ENCODE measurements at regions not wholly inside any gene's neighbourhood (a gene's known extent, or its start where the extent isn't known, plus 50 kb on each side); places are given as distances from the start of the nearest gene placed in this dataset.
"Not testable (repeated sequence)": the region's sequence is repeated elsewhere in the genome, so short reads cannot be mapped to it uniquely, and the experiment has no call there.

- no peak for DNase-seq (ENCODE audit: low spot score)
Observed at GRCh38 chr10:44567471-44567870, 182.6 kb upstream of the CXCL12 start.

DNA sequence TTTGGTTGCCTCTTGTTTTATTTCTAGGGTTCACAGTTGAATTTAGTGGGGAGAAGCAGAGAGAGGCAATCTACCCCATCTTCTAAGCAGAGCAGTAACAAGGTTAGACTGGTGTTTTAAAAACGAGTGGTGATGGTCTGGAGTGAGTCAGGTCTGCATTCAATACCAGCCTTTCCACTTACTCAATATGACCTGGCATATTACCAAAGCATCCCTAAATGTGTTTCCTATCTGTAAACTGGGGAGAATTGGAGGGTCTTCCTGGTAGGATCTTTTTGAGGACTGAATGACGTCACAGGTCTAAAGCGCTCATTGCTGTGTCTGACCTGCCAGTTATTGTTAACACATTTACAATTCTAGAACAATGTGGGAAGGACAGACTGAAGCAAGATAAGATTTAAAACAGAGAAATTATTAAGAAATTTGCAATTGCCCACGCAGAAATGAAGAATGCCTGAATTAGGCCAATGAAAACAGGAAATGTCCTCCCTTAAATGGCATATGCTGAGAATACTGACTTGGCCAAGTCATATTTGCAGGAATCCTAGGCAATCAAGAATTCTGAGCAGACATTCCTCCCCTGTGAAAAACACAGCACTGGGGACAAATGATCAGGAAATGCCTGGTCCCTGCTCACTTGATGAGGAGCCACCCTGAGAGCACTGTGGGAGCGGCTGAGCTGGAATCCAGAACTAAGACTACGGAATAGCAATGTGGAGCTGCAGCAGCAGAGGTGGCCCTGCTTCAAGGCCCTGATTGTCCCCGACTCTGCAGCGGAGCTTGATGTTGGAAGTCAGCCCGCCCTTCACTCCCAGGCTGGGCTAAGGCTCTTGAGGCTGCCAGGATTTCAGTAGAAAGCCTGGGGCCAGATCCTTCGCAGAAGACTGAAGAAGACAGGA is 184.5 kb upstream of the CXCL12 start:
- no peak for DNase-seq (ENCODE audit: low spot score)

DNA sequence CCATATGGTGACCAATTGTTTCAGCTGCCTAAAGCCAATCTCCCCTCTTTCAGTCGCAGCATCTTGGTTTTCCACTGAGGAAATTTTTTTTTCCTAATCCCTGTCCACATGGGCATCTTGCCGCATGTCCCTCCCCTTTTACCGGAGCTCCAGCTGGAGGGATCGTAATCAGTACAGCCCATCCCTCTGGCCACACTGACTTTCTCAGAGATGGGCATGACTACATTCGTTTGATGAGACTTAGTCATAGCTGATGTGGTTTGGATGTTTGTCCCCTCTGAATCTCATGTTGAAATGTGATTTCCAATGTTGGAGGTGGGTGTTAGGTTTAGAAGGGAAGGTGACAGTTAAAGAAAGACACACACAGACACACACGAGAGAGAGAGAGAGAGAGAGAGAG is 186.8 kb upstream of the CXCL12 start:
- DNase-seq (ENCODE audit: low spot score): no peak

DNA sequence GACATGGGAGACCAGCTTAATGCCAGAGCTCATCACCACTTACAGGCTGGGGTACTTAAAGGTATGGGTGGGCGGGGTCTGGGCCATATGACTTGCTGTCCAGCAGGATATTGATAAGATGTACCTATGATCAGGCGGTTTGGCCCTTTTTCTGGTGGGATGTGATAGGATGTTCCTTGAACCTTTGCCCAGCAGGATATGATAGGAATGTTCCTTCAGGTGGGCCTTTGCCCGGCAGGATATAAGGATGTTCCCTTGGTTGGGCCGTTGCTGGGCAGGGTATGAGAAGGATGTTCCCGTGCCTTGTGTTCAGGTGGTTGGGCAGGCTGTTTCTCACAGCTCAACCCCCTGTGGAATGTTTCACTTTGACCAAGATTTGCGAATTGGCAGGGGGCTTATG is 187.2 kb upstream of the CXCL12 start:
- no peak for DNase-seq (ENCODE audit: low spot score)

GRCh38 chr10:44573821-44574220 is 188.9 kb upstream of the CXCL12 start:
- no peak for DNase-seq (ENCODE audit: low spot score)

DNA sequence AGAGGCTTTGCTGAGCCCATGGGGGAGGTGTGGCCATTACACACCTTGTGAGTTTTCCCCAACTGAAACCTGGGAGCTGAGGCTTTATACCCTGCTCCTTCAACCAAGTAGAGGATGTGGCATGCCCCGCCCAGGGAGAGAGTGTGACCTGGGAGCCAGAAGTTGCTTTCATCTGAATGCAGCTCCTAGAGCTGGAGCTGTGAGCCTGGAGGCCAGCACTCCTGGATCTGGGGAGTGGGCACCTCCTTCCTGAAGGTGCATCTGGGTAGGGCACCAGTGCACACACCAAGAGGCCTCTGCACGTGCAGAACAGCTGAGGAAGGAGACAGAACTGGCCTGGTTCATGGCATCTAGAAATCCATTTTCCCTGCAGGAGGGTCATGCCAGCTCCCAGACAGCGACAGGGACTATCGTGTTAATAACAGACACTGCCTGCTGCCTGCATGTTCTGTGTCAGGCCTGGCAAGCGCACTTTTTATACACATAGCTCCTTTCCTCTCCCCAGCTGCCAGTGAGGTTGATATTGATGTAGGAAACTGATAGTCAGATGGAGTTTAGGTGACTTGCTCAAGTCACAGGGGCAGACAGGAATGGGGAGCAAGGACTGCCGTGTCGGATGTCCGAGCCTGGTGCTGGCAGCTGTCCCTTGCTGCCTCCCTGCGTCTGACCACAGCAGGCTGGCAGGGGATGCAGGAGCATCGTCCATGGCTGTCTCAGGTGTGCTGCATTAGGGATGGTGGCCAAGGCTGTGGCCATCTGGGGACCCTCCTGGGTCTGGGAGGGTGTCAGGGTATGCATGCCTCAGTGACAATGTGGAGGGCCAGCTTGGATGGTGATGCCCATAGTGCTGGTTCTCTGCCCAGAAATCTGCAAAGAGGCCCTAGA is 189.9 kb upstream of the CXCL12 start:
- no peak for DNase-seq (ENCODE audit: low spot score)

GRCh38 chr10:44575601-44576380 is 190.9 kb upstream of the CXCL12 start:
- DNase-seq (ENCODE audit: low spot score): no peak

DNA sequence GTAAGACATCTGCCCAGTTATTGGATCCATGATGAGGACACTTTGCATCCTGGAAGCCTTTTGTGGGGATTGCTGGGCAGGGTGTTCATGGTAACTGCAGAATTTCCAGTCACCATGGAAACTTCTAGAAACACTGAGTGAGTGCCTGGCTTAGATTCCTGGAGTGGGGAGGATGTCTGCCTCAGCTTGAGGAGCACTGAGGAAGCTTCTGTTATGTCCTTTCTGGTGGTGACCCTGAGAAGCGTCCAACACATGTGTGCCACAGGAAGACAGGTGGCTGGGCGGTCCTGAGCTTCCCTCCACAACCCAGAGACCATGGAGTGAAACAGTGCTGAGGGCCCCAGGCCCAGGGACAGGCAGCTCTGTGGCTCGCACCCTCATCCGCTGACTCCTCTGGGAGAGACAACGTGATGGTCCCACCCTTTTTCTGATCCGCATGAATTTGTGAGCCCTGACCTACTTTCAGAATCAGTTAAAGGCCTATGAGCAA is 191.8 kb upstream of the CXCL12 start:
- no peak for DNase-seq (ENCODE audit: low spot score)

DNA sequence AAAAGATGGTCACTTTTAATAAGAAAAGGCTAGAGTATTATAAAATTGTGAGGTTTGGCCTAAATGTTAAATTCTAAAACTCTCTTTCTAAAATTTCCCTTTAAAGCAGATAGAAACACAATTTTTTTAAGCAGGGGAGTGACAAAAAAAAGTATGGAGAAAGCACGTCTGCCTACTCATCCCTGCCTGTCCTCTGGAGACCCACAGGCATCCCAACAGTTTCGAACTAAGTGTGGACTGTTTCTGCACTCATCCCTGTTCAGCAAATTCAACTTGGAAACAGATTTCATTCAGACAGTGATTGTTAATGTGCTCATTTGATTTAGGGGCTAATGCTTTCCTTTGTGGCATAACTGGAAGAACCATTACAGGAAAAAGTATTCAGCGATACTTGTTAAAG is 192.6 kb upstream of the CXCL12 start:
- DNase-seq (ENCODE audit: low spot score): no peak

- DNase-seq (ENCODE audit: low spot score): no peak
Observed at GRCh38 chr10:44578271-44578670, 193.4 kb upstream of the CXCL12 start.

DNA sequence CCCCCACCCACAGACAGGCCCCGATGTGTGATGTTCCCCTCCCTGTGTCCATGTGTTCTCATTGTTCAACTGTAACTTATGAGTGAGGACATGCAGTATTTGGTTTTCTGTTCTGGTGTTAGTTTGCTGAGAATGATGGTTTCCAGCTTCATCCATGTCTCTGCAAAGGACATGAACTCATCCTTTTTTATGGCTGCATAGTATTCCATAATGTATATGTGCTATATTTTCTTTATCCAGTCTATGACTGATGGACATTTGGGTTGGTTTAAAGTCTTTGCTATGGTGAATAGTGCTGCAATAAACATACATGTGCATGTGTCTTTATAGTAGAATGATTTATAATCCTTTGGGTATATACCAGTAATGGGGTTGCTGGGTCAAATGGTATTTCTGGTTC is 194.1 kb upstream of the CXCL12 start:
- not testable (repeated sequence) for DNase-seq (ENCODE audit: low spot score)

- no peak for DNase-seq (ENCODE audit: low spot score)
Observed at GRCh38 chr10:44581996-44582395, 197.1 kb upstream of the CXCL12 start.

DNA sequence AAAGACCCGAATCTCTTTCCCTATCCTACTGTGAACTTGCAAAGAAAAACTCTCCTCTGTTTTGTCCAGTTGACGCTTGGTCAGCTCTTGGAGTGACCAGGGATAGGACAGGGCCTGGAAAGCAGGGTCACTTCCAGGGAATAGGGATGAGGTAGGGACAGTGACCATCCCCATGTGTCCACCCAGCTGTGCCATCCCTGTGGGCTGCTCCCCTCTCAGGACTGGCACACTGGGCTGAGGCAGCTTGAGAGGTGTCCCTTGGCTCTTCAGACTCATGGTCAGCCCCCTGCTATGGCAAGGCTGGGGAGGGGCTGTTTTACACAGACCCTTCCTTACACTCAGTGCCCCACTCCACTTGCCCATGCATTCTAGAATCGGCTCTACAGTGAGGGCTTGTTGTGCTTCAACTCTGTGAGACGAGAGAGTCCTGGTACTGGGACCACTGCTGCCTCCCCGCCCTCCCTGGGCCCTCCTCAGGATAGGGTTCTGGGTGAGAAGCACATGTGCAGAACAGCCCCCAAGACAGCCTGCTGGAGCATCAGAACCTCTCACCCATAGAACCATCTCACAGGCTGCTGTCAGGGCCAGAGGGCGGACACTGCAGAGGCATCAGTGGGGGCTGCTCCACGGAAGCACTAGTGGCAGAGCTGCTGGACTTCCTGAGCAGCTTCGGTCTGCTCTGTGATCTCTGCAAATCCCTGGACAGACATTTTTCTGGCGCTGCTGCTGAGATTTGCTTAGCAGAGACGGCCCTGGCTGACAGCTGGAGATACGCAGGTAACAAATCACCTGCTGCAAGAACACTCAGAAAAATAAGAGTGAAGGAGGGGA is 202.8 kb upstream of the CXCL12 start:
- DNase-seq (ENCODE audit: low spot score): no peak

DNA sequence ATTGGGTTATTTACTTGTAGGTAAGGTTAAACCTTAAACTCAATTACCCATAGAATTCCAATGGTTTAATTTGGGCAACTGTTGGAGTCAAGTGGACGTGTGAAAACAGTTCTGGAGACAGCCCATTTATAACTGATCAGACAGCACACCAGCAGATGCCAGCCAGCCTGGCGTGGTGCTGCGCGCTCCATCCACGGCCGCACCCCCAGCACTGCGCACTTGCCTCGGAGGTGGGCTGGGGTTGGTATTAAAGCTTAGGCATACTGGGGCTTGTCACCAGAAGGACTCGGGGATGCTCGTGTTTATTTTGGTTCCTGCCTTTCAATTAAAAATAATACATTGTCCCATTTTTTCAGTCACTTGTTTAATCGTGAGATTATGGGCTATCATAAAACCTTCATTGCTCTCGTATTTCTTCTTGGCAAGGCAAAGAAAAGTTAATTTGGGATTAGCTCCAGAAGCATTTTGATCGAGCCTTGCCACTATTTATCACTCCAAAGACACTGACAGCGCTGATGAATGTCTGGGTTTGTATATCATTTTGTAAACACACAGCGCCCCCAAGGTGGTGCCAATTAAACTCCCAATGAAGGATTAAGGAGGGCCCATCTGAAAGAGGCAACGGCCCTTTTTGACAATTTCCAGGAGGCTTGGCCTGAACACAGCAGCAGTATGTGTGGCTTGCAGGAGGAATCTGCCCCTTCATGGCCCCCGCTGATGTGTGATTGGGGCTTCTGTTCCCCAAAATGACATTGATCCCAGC is 204.5 kb upstream of the CXCL12 start:
- no peak for DNase-seq (ENCODE audit: low spot score)

DNA sequence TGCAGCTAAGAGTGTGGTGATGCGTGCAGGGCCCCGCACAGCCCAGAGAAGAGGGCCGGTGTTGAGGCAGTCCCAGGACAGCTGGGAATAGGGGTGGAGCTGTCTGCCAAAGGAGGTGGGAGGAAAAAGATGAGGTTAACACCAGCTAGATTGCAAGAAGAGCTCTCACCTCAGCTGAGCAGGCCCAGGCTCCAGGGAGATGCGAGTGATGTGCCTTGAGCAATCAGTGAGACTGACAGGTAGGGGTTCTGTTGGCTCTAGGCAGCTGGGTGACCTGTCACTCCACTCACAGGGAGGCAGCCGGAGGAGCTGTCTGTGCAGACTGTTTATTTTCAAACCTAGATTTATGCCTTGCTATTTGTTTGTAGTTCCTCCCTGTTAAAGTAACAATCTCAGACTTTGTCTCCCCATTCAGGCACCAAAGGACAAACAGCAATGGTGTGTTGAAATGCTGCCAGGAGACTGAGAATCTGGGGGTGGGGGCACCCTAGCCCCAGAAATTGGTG is 205.1 kb upstream of the CXCL12 start:
- no peak for DNase-seq (ENCODE audit: low spot score)

GRCh38 chr10:44591911-44592310 is 207.0 kb upstream of the CXCL12 start:
- DNase-seq (ENCODE audit: low spot score): no peak

GRCh38 chr10:44593952-44594351 is 209.1 kb upstream of the CXCL12 start:
- DNase-seq (ENCODE audit: low spot score): no peak

DNA sequence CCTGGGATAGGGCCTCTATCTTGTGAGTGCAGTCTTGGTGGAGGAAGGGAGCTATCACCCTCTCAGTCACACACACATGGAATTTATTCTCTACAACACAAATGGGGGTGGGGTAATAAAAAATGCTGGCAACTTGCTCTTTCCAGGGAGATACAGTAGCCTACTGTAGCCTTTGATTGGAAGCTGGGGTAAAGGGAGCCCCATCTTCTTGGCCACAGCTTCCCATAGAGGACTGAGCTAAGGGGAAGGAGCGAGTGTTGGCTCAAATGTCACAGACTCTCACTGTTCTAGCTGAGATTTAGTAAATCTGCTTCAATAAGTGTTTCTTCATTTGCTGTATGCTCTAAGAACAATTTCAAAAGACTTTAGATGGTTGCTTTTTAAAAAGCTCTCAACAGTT is 222.2 kb upstream of the CXCL12 start:
- no peak for DNase-seq (ENCODE audit: low spot score)

DNA sequence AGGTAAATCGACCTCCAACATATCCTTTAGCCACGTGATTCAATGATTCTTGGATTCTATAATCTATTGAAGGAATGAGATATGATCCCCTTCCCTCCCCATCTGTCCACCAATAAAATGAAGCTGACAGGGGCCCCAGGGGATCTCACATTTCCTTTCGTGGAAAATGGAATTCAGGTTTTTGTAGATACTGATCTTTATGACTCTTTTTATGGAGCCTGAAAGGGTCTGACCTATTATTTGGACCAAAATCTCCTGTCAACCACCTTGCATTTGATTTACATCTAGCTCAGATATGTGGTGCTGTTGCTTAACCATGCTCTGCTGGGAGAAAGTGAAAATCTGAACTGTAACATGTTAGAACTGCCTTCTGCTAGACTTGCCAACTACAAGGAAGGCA is 234.0 kb upstream of the CXCL12 start:
- DNase-seq (ENCODE audit: low spot score): no peak

GRCh38 chr10:44619521-44619920 is 234.6 kb upstream of the CXCL12 start:
- DNase-seq (ENCODE audit: low spot score): no peak
